Type B pancreatic cell (in vitro differentiated cells): ENCODE measurements at regions not wholly inside any gene's neighbourhood (a gene's known extent, or its start where the extent isn't known, plus 50 kb on each side); places are given as distances from the start of the nearest gene placed in this dataset.

Experiments used
- DNase-seq: peaks from one replicate; pipeline ENCODE4 v3.0.0; 2021; ENCODE audit warnings: mixed read lengths; ENCODE audit not compliant: unreplicated experiment; ENCODE audit errors: extremely low spot score
- H3K27ac Mint-ChIP-seq: 2 replicates; pipeline ENCODE4 v1.8.0; 2021; ENCODE audit warnings: mild to moderate bottlenecking, mixed read lengths
- H3K27me3 Mint-ChIP-seq: 2 replicates; pipeline ENCODE4 v1.8.0; 2021; ENCODE audit warnings: mixed read lengths
- H3K36me3 Mint-ChIP-seq: 2 replicates; pipeline ENCODE4 v1.8.0; 2021; ENCODE audit warnings: mixed read lengths
- H3K4me1 Mint-ChIP-seq: one replicate; pipeline ENCODE4 v1.8.0; 2021; ENCODE audit warnings: mixed read lengths; ENCODE audit not compliant: unreplicated experiment
- H3K4me3 Mint-ChIP-seq: 2 replicates; pipeline ENCODE4 v1.8.0; 2021; ENCODE audit warnings: mild to moderate bottlenecking, mixed read lengths
- H3K9me3 Mint-ChIP-seq: 2 replicates; pipeline ENCODE4 v1.8.0; 2021; ENCODE audit warnings: mixed read lengths
- CTCF ChIP-seq: fragments of 200-600 bp; sonication (generic); conservative IDR thresholded peaks from 2 replicates; pipeline ENCODE4 v1.5.0; 2021; ENCODE audit warnings: antibody characterized with exemption, mild to moderate bottlenecking

DNA sequence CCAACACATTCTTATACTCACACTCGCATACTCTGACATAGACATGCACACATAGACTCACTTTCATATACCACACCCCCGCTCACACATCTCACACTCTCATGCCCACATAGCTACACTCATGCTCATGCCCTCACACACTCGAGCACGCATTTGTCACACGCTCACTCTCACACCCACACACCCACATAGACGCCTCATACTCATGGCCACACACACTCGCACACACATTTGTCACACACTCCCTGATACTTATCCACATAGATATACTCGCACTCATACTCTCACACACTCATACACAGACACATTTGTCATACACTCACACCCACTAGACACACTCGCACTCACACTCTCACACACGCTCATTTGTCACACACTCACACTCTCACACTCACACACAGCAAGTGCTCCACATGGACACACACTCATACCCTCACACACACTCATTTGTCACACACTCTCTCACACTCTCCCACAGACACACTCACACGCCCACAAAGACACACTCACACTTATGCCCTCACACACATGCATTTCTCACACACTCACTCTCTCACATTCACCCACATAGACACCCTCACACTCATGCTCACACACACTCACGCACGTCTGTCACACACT is 50.9 kb downstream of the TNP1 start:
- no peak overlapping the region for H3K4me3 Mint-ChIP-seq
- H3K27me3 Mint-ChIP-seq: no peaks in the 10 kb centered on the region
- no peaks in the 10 kb centered on the region for H3K36me3 Mint-ChIP-seq
- DNase-seq: no peak
- TF ChIP-seq CTCF: no peak
- H3K27ac Mint-ChIP-seq: no peak overlapping the region
- H3K9me3 Mint-ChIP-seq: no peaks in the 10 kb centered on the region
- no peaks in the 10 kb centered on the region for H3K4me1 Mint-ChIP-seq

- DNase-seq: no peak
- H3K27me3 Mint-ChIP-seq: no peaks in the 10 kb centered on the region
- no peak for TF ChIP-seq CTCF
- H3K9me3 Mint-ChIP-seq: no peaks in the 10 kb centered on the region
- H3K36me3 Mint-ChIP-seq: no peaks in the 10 kb centered on the region
- H3K4me3 Mint-ChIP-seq: no peak overlapping the region
- H3K4me1 Mint-ChIP-seq: no peaks in the 10 kb centered on the region
- H3K27ac Mint-ChIP-seq: no peak overlapping the region
These were observed 52.0 kb downstream of the TNP1 start for GRCh38 chr2:216807857-216808272.

DNA sequence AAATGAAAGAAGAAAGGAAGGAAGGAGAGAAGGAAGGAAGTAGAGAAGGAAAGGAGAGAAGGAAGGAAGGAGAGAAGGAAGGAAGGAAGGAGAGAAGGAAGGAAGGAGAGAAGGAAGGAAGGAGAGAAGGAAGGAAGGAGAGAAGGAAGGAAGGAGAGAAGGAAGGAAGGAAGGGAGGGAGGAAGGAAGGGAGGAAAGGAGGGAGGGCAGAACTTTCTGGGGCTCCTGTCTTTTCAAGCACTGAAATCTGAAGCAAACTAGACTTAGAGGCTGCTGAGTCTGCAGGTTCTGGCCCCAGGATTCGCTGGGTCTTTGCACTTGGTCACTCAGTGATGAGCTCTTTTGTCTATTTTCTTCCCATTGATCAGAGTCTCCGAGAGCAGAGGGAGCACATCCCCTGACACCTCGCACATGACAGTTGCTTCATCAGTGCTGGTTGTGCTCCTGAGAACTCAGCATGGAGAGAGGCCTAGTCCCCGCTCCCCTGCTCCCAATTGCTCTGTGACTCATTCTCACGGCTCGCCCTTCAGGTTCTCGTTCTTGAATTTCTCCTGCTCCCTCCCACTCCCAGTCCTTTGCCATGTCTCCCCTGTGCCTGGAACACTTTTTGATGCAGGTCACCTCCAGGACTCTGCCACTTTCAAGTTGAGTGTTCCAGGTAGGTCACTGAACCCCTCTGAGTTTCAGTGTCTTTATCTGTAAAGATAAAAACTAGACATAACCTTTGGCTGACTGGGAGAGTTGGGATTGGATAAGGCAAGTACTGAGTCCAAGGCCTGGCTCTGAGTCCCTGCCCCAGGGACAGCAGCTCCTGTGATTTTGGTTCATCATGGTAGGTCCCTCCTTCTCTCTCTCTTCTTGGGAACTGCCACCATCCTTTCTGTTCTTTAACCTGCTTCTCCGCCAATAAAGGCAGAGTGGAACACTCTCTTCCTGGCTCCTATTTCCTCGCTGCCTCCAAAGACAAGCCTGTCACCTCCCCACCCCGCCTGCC is 55.2 kb downstream of the TNP1 start:
- TF ChIP-seq CTCF: no peak
- no peak overlapping the region for H3K27ac Mint-ChIP-seq
- H3K4me1 Mint-ChIP-seq: no peaks in the 10 kb centered on the region
- no peak overlapping the region for H3K4me3 Mint-ChIP-seq
- no peaks in the 10 kb centered on the region for H3K36me3 Mint-ChIP-seq
- no peak for DNase-seq
- H3K27me3 Mint-ChIP-seq: no peaks in the 10 kb centered on the region
- H3K9me3 Mint-ChIP-seq: no peaks in the 10 kb centered on the region

- H3K4me1 Mint-ChIP-seq: no peaks in the 10 kb centered on the region
- no peak overlapping the region for H3K4me3 Mint-ChIP-seq
- H3K9me3 Mint-ChIP-seq: no peaks in the 10 kb centered on the region
- H3K36me3 Mint-ChIP-seq: no peaks in the 10 kb centered on the region
- H3K27me3 Mint-ChIP-seq: no peaks in the 10 kb centered on the region
- TF ChIP-seq CTCF: no peak
- no peak overlapping the region for H3K27ac Mint-ChIP-seq
- DNase-seq: no peak
These were observed 56.1 kb downstream of the TNP1 start for GRCh38 chr2:216803791-216804190.

DNA sequence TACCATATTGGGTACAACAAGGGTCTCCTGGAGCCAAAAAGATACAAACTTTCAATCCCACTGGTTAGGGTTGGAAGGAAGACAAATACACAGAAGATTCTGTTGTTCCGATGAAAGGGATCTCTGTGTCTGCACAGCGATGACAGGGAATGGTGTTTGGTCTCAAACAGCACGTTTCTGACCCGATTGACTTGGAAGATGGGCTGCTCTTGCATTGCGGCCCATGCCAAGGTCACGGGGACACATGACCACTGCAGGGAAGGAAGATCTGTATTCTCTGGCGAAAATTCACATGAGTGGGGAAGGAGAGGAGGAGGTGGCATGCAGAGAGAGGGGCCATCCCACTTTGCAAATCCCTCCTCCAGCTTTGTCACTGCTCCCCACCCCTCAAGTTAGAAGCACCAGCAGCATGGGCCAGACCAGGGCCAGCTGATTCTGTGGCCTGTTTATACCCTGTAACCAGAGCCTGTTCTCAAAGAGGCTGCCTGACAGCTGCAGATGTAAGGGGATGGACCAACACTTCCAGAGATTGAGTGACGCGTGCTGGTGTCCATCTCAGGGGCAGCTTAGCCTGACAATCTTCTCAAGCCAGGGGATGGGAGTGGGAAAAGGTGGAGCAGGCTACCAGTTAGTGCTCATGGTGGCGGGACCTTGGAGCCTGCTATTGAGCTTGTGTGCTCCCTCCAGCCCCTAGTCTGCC is 57.2 kb downstream of the TNP1 start:
- Mint-ChIP-seq H3K9me3 (no peaks in the 10 kb centered on the region), H3K36me3 (no peaks in the 10 kb centered on the region), H3K27me3 (no peaks in the 10 kb centered on the region), H3K4me3 (no peak overlapping the region), H3K4me1 (no peaks in the 10 kb centered on the region), H3K27ac (peak overlapping the region; percentile 12)
- DNase-seq: no peak
- no peak for TF ChIP-seq CTCF
